CD4-positive, alpha-beta T cell treated with Interleukin-6 at 100 ng/mL for 8 hours (primary cell): ENCODE measurements at regions not wholly inside any gene's neighbourhood (a gene's known extent, or its start where the extent isn't known, plus 50 kb on each side); places are given as distances from the start of the nearest gene placed in this dataset.
"Not testable (repeated sequence)": the region's sequence is repeated elsewhere in the genome, so short reads cannot be mapped to it uniquely, and the experiment has no call there.

Experiments
- DNase-seq: peaks from one replicate; pipeline ENCODE4 v3.0.0-alpha.2; 2020; ENCODE audit warnings: mixed read lengths, low spot score

DNA sequence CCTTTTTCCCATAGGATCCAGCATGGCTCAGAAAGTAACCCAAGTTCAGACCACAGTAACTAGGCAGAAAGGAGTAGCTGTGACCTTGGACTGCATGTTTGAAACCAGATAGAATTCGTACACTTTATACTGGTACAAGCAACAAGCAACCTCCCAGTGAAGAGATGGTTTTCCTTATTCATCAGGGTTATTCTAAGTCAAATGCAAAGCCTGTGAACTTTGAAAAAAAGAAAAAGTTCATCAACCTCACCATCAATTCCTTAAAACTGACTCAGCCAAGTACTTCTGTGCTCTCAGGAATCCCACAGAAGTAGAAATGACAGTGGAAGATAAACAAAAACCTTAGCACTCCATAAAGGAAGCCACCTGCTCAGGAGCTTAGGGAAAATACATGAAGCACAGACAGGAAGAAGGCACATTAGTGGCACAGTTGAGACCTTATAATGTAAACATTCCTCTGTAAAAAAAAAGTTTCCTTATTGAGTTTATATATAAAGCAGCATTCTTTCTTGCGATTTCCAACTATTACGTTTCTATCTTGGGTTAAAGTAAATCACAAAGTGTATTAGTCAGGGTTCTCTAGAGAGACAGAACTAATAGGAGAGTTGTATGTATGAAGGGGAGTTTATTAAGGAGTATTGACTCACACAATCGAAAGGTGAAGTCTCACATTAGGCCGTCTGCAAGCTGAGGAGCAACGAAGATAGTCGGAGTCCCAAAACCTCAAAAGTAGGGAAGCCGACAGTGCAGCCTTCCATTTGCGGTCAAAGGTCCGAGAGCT, 398.4 kb downstream of the DAD1 start:
- DNase-seq, result no peak

DNA sequence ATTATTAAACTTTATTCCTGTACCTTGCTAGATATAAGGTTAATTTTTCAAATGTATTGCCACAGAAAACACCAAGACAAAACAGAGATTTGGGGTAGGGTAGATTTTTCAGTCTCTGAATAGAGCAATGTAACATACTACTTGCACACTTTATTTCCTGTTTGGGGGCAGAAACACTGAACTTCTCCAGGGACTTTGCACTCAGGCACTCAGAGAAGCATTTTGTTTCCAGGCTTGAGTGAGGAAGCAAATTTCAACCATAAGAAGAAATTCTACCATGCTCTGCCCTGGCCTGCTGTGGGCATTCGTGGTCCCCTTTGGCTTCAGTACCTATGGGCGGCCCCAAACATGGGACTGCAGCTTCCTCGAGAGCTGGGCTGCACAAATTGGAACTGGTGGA, 399.1 kb downstream of the DAD1 start:
- no peak for DNase-seq

DNA sequence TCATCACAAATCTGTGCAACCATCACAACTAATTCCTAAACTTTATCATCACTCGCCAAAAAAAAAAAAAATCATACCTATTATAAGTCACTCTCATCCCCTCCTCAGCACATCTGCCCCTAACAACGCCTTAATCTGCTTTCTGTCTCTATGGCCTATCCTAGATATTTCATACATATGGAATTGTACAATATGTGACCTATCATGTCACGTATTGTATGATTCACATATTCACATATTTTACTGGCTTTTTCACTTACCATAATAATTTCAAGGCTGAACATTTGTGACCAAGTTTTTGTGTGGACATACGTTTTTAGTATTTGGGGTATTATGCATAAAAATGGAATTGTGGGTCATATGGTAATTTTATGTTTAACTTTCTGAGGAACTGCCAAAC, 400.7 kb downstream of the DAD1 start:
- no peak for DNase-seq

DNA sequence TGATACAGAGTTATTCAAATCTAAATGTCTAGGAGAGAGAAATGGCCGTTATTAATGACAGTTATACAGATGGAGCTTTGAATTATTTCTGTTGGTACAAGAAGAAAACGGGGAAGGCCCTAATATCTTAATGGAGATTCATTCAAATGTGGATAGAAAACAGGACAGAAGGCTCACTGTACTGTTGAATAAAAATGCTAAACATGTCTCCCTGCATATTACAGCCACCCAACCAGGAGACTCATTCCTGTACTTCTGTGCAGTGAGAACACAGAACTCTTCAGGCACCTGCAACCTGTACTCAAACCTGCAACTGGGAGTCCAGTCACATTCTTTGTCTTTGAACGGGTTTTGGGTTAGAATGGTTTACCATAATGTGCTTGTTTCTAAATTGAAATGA, 403.2 kb downstream of the DAD1 start:
- no peak for DNase-seq

DNA sequence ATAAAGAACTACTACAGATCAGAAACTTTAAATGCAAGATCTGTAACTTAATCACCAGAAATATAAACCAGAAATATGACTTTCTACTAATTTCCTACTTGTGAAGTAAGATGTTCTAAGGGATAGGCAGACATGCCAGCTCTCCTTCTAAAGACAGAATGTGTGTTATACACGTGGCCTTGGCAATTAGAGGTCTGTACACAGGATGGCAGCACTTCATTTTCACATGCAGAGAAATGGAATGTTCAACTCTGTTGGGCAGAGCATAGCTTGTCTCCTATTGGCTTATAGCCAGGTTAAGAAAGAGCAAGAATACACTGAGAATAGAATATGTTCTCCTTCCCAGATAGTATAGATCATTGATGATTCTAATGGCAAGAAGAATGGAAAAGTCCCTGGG, 403.8 kb downstream of the DAD1 start:
- no peak for DNase-seq

DNA sequence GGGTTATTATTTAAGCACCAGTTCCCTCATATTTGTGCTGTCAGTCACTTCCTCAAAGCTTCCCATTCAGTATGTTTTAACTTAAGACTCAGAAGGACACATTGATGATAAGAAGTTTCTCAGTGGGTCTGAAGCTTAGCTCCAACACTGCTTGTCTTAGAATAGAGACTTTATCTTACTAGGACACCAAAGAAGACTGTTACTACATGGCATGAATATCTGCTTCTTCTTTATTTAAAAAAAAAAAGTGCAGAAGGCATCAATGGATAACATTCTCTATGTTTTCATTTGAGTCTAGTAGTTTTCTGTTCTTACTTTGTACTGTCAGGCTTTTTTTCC, 404.2 kb downstream of the DAD1 start:
- DNase-seq, result no peak

DNA sequence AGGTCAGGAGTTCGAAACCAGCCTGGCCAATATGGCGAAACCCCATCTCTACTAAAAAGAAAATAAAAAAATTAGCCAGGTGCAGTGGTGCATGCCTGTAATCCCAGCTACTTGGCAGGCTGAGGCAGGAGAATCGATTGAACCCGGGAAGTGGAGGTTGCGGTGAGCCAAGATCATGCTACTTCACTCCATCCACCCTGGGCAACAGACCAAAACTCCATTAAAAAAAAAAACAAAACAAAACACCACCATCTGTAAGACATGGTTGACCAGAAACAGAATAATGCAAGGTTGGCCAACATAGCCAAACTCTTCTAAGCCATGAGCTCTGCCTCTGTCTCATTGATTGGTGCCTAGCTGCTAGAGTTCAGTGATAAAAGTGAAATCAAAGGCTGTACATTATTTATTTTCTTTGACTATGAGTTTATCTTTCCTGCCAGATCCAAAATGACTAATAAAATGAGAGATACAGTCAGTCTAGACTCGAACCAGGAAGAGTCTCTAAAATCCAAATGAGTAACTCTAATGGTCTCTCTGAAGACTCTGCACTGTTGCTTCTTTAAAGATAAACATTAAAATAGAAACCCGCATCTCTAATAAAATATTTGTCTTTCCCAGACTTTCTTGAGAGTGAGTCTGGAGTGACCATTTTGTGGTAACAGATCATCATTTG, 404.7 kb downstream of the DAD1 start:
- no peak for DNase-seq

DNA sequence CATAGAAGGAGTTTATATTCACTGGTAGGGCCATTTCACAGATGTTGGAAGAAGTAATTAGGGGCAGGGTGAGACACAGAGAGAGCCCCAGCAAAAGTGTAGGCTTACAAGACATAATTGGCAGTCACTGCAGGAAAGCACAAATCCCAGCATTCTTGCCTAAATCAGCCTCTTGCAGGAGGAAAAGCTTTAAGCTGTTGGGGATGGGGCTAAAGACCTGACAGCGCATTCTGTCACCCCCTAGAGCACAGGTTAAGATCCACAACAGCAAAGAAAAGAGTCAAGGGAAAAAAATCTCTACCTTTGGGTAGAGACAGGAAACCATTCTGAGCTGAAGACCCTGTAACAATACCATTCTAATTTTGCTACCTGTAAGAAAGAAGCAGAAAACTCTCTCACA, 409.0 kb downstream of the DAD1 start:
- no peak for DNase-seq

DNA sequence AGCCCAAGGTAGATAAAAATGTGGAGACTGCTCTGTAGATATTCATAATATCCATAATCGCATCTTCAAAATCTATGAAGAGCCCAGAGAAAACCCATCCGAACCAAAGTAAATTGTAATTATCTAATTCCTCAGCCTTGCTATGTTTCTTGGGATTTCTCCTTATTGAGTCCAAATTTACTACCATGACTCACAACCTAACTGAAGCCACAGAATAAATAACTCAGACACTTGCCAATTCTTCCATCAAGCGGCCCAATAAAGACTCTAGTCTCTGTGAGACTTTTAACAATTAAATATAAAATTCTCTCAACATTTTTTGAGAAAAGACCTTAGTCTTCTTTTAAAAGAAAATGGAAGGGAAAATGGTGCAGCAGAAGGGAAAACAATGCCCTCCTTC, 409.8 kb downstream of the DAD1 start:
- no peak for DNase-seq

DNA sequence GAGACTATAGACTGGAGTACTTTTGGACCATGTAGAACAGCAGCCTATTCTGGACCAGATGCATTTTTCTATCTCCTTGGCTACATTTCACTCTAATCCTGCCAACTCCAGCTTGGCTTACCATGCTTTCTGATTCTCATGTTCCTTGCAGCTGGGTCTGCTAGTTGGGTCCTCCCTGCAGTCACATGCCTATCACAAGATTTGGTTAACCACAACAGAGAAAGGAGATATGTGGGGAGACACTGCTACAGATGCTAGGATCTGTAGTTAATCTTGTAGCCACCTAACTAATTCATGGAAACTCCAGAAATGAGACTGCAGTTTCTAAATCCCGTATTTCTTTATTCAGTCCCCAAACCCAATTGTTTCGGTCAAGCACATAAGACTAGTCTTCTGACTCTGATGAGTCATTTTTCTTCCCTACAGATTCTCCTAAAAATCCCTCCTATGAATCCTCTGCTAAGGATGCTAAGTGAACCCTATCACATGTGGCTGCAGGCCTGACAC, 410.6 kb downstream of the DAD1 start:
- DNase-seq, result no peak

DNA sequence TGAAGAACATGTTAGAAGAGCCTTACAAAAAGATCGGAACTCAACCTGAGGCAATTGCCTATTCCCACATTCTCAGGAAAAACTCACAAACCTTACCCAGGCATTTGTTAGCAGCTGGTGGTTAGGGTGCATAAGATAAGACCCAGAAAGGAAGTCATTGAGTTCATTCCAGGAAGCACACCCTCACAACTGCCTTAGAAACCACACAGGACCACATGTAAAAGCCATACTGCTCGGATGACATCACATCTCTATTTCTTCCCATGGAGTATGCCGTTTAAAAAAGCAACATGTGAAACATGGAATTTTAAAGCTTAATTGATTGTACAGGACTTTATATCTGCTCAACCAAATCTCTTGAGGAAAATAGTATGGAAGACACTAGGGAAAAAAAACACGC, 411.2 kb downstream of the DAD1 start:
- peak; percentile 4 for DNase-seq

DNA sequence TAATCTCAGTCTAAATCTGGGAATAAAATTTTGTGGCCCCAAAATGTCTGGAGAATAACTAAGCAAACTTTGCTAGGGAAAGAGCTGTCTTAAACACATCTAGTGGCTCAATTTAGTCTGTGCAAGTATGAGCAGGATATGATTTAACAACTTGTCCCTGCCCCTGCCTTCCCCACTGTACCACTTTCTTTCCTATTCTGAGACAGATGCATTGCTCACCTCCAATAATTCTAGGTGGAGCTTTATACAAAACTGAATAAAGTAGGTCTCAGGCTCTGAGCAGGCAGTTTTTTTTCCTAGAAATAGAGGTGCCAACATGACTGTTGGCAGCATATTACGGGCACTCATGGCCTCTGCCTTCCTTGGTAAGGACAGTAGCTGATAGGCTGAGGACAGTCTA, 412.1 kb downstream of the DAD1 start:
- DNase-seq, result no peak

DNA sequence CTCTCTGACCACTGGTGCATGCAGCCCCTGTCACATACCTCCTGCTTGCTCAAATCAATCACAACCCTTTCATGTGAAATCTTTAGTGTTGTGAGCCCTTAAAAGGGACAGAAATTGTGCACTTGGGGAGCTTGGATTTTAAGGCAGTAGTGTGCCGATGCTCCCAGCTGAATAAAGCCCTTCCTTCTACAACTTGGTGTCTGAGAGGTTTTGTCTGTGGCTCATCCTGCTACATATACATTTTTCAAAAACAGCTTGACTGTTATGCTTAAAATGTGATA, 413.8 kb downstream of the DAD1 start:
- DNase-seq, result not testable (repeated sequence)

DNA sequence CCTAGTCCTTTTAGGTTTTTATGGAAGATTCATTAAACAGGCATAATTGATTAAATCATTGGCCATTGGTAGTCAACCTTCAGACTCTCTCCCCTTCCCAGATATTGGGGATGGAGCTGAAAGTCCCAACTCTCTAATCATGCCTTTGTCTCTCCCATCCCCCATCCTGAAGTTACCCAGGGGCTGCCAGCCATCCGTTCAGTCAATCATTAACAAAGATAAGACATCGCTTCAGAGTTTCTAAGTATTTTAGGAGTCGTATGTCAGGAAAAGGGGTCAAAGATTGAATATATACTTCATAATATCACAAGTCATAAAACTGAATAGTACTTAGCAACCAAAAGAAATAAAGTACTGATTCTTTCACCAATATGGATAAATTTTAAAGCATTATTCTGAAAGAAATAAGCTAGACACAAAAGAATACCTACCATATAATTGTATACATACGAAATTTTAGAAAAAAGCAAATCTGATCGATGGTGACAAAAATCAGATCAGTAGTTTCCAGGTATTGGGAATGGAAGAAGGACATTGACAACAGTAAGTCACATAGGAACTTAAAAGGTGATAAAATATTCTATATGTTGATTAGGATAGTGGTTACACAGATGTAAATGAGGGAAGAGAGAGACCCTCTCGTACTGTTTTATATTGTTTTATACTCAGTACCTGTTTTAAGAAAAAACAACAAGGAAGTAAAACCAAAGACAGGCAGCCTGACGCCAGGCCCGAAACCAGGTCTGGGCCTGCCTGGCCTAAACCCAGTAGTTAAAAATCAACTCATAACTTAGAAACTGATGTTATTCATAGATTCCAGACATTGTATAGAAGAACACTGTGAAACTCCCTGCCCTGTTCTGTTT, 414.4 kb downstream of the DAD1 start:
- no peak for DNase-seq

DNA sequence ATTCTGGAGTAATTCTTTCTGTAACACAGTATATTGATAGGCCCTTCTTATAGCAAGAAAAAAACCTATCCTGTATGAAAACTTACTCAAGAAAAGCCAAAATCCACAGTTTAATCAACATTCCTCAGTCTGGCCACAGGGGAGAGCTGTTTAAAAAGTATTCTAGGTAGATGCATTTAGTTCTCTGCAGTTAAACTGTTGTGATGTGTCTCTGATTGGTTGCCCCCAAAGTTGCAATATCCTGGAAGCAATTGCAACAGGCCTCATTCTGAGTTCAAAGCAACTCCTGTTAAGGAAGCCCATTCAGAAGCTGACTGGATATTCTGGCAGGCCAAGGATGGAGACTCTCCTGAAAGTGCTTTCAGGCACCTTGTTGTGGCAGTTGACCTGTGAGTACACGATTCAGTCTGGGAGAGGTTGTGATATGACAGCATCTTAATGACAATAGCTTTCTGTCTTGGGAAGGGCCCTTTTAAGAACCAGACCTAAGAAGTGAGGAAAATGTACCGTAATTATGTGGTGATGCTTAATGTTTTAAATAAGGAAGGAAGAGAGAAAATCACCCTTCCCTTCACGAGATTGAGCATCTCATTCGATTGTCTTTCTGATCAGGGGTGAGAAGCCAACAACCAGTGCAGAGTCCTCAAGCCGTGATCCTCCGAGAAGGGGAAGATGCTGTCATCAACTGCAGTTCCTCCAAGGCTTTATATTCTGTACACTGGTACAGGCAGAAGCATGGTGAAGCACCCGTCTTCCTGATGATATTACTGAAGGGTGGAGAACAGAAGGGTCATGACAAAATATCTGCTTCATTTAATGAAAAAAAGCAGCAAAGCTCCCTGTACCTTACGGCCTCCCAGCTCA, 420.7 kb downstream of the DAD1 start:
- no peak for DNase-seq

DNA sequence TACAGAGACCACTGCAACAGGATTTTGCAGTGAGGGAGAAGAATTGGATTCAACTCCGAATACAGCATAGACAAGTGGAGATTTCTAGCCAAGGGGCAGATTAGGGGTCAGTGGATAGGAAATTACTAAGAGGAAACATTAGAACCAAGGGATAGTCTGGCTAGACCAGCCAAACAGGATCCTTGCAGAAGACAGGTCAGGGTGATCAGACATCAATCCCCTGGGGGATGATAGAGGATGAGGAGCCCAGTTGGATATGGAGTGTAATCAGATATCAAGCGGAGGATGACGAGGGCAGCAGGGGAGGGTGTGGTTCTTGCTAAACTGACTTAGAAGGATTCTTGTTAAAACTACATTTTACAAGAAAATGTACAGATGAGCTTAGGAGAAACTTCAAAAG, 424.4 kb downstream of the DAD1 start:
- no peak for DNase-seq

DNA sequence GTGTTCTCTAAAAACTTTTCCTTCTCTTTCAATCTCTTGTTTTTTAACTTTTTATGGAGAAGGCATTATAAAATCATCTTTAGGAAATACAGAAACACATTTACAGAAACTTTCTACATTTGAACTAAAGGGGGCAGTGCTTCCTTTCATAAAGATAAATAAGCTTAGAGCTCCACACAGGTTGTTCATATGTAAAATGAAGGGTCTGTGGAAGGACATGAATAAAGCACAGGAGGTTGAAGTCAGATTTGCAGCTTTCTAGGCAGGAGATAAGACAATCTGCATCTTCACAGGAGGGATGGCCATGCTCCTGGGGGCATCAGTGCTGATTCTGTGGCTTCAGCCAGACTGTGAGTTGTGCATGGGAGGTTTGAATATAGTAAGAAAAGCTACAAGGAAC, 426.0 kb downstream of the DAD1 start:
- DNase-seq, result peak; percentile 7

DNA sequence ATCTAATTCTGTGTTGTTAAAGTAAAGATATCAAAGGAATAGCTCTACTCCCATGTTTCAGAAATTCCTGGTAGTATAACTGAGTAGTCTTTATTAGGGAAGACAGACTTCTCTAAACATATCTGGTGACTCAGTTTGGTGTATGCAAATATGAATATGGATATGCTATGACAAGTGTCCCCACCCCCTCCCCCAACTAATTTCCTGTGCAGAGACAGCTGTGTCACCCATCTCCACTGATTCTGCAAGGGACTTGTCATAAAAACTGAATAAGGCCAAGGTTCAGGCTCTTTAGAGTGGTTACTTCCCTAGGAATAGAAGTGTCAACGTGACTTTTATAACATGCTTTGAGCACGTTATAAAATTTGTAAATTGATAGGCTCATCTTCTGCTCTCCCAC, 429.1 kb downstream of the DAD1 start:
- no peak for DNase-seq

DNA sequence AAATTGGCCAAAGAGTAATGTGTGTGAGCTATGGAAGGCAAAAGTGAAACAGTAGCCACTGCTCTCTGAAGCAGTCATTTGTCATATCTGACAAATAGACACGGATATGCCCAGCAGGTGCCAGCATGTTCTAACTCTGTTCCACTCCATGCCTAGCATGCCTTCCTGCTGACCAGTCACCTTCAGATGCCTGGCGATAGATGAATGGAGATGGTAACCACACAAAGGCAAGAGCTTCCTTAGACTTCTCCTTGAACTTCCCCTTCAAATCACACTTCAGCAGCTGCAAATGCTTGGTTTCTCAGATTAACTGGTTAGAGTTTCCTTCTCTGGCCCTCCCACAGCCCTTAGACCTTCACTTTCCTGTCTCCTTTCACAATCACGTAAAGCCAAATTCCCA, 429.9 kb downstream of the DAD1 start:
- DNase-seq, result no peak

DNA sequence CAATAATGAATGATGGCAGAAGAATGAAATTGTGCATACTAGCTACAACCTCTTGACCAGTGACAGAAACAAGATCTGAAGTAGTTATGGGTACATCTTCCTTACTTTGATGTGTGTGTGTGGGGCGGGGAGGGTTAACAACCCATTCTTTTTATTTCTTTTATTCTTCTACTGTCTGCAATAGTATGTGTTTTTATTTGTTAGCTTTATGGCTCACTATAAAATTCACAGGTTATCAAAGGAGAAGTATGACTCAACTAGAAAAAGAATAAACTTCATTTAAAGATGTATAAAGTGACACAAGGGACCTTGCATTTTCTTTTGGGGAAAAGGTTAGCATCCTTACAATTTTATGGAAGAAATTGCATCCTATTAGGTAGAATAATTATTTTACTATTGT, 430.5 kb downstream of the DAD1 start:
- DNase-seq, result no peak

DNA sequence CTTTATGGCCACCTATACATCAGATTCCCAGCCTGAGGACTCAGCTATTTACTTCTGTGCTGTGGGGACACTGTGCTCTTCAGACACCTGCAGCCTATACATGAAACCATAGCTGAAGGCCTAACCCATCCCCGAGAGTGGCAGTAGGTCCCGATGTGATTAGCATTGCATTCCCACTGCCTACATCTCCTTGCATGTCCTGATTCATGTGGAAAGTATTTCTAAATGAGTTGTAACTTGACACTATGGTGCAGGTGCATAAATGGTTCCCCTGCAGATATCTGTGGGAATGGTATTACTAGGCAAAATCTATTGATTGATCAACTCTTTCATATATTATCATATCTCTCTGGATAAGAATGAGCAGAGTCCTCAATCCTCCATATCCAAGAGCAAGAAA, 433.5 kb downstream of the DAD1 start:
- no peak for DNase-seq

DNA sequence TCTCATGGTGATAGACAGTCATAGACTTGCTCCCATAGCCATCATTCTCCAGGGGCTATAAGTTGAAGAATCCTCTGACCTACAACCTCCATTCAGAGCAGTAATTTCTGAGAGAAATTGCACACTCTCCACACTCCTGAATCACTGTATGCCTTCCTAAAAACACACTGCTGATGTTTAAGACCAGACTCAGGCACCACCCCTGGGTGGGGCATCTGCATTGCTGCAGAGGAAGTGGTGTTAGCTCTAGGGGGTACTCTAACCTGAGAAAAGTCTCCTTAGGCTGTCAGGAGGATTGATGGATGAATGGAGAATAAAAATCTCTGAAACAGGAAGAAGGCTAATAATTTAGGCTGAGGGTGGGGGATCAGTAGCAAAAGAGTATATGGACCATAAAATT, 436.1 kb downstream of the DAD1 start:
- no peak for DNase-seq
